ENCODE measurements at regions not wholly inside any gene's neighbourhood (a gene's known extent, or its start where the extent isn't known, plus 50 kb on each side); places are given as distances from the start of the nearest gene placed in this dataset.

DNA sequence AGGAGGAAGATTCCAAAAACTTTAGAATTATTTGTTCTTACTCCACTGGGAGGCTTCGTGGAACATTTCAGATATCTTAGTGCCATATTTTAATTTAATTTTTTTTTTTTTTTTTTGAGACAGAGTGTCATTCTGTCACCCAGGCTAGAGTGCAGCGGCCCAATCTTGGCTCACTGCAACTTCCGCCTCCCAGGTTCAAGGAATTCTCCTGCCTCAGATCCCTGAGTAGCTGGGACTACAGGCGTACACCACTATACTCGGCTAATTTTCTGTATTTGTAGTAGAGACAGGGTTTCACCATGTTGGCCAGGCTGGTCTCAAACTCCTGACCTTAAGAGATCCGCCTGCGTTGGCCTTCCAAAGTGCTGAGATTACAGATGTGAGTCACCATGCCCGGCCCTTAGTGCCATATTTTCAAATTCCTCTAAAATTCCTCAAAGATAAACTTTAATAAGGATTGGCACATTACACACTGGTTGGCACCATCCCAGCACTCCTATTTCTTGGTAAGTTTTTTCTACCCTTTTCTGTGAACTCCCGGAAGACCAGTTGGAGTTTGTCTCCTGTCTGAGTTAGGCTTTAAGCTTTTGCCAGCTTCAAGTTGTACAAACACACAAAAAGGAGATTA, 693.7 kb downstream of the MCTP2 start:
- no peak for DNase-seq

DNA sequence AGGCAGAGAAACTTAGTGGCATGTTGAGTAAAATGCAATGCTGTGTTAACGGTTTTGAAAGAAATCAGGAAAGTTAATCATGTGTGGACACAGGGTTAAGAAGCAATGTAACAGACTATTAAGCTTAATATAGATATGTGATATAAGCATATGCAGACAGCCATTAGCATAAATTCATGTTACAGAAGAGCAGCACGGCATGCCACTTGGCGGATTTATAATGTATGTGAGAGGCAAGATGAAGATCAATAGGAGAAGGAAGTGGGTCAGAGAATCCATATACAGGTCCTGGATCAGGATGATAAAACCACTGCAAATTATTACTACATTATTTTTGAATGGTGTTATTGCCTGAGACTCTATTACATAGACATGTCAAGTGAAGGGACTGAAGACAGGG, 694.3 kb downstream of the MCTP2 start:
- no peak for DNase-seq

DNA sequence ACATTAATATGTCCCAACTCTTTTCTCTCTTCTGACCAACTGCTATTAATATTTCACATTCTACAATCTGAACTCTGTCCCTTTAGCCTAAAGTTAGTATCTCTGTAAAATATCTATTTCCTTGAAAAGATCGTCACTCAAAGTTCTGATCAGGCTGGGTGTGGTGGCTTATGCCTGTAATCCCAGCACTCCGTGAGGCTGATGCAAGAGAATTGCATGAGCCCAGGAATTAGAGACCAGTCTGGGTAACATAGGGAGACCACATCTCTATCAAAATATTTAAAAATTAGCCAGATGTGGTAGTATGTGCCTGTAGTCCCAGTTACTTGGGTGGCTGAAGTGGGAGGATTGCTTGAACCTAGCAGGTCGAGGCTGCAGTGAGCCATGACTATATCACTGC, 695.6 kb downstream of the MCTP2 start:
- DNase-seq, result no peak

DNA sequence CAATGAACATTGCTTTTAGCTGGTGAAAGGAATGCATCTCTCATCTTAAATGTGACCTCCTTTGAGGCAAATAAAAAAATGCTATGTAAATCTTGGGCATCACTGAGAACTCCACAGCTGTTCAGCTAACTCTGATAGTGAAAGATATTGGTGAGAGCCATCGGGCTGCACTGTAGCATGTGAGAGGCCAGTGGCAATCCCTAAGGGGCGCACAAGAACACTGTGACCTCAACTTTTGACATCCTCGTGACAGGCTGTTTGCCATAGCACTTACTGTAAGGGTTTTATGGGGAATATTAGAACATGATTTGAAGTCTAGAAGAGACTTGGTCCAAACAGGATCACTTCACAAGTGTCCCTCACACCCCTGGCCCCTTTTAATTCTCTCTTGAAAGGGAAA, 697.9 kb downstream of the MCTP2 start:
- DNase-seq, result no peak

DNA sequence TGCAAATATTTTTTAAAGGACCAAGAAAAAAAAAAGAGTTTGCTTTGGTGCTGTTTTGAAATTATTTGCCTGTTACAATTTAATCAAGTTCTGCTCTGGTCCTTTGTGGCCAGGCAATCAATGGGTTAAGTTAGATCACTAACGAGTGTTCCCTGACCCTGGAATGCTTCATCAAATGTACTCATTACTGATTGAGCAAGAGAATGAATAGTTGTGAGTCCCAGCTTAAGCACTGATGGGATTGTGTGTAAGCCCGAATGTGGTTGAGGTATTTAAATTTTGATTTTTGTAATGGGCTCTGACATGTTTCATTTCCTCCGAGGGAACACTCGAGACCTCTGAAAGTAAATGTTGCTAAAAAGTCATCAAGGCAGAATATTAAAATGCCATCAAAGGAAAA, 699.1 kb downstream of the MCTP2 start:
- DNase-seq, result no peak

DNA sequence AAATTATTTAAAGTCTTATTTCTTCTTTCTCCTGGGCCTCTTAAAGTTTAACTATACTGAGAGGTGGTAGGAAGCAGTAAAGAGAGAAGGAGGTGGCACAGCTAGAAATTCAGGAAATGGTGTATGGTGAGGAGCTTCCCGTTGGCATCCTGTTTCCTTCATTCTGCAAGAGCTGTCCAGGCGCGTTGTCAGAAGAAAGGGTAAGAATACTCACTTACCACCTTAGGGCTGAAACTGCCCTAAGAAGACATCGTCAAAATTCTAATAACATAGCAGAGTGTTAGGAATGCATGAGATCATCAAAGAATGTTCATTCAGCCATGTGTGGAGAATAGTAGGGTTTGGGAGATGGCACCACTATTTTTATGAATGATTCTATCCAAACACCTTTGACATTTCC, 699.6 kb downstream of the MCTP2 start:
- no peak for DNase-seq

DNA sequence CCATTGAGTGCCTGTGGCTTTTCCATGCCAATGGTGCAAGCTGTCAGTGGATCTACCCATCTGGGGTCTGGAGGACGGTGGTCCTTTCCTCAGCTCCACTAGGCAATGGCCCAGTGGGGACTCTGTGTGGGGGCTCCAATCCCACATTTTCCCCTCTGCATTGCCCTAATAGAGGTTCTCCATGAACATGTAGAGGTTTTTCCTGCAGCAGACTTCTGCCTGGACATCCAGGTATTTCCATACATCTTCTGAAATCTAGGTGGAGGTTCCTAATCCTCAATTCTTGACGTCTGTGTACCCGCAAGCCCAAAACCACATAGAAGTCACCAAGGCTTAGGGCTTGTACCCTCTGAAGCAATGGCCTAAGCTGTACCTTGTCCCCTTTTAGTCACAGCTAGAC, 703.1 kb downstream of the MCTP2 start:
- DNase-seq, result no peak

DNA sequence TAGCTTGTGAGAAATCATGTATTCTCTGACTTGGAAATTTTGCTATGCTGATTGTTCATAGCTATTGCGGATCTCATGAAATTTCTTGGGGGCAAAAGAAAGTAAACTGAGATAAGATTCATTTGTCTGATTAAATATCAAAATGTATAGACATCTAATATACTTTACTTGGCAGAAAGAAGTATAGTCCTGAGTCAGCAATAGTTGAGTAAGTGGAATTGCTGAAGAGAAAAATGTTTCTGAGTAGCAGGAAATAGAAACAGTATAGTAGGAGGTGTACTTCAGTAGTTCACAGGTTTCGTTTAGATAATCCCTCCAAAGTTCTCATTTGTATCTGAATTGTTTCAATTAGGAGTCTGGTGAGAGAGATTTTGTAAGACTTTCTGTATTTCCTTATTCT, 705.9 kb downstream of the MCTP2 start:
- no peak for DNase-seq

DNA sequence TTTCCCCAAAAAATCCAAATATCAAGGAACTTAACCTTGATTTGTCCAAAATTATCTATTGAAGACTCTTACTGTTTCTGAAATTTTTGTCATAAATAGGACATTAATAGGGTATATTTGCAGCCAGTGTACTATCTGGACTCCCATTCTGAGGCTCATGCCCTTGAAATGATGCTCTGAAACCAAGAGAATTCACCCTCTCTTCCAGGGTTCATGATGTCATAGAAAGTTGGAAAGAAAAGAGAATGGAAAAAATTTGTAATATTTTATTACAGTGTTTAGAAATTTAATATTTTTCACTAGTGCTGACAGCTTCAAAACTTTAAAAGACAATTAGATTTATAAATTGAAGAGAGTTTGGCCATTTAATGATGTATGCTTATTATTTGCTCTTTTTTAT, 712.5 kb downstream of the MCTP2 start:
- no peak for DNase-seq

DNA sequence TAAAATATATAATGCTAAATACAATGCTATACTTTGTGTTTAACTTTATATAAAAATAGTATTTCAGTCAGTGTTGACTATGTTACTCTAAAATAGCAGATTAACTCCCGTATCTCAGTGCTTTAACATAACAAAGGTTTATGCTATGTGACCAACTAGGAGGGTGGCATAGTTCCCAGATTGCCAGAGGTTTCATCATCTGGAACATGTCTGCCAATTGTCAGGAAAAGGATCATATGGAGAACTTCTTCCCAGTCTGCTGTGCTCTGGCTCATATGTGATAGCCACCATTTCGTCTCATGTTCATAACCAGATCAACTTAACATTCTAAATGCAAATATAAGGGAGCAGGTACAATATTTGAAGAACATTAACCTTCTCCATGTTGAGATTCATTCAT, 720.2 kb downstream of the MCTP2 start:
- no peak for DNase-seq

DNA sequence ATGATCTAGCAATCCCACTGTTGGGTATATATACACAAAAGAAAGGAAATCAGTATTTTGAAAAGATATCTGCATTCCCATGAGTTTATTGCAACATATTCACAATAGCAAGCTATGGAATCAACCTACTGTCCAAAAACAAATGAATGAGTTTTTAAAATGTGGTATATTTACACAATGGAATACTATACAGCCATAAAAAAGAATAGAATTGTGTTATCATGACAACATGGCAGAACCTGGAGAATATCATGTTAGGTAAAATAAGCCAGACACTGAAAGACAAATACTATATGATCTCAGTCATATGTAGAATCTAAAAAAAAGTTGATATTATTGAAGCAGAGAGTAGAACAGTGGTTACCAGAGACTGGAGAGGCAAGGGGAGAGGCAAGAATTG, 732.6 kb downstream of the MCTP2 start:
- no peak for DNase-seq

DNA sequence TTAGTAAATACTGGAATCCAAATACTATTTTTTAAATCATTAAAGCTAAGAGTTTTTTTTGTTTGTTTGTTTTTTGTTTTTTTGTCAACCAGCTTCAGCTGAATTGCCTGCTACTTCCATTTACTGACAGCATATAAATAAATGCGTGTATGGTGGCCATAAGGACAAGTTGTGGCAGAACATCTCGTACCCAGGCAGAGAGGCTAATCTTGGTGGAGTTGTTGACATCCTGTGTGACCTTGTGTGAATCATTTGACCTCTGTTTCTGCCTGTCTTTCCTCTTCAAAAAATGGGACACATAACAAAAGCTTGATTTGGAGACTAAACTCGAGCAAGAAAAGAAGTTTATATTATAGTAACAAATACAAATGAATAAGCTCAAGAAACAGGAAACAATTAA, 734.2 kb downstream of the MCTP2 start:
- DNase-seq, result no peak

DNA sequence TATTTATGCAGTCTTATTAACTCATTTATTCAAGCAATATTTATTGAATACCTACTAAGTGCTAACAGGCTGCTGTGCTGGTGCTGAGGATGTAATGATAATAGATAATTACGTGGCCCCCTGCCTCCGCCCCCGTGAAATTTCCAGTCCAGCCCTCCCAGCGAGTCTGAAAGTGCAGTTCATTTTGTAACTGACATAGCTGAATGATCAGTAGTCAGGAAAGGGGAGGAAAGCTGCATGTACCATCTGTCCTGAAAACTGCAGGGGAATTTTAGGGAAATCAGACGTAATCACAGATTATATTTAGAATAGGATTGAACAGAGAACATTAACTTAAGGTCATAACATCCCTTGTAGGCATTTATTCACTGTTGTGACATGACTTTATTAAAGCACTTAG, 736.8 kb downstream of the MCTP2 start:
- DNase-seq, result no peak

DNA sequence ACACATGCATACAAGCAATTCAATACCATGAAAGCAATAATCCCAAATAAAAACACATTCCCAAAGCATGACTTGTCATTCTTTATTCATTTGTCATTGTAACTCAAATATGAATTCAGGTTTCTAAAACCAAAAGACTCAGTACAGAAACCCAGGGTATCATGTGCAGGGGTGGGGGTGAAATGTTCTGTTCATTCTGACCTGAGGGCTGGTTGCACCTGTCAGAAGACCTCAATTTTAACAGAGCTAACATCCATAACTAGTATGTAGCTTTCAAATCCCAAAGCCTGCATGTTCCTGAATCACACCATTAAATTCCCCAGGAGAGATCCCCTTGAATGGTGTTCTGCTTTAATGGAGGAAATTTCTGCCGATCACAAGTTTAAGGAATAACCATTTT, 738.7 kb downstream of the MCTP2 start:
- no peak for DNase-seq

DNA sequence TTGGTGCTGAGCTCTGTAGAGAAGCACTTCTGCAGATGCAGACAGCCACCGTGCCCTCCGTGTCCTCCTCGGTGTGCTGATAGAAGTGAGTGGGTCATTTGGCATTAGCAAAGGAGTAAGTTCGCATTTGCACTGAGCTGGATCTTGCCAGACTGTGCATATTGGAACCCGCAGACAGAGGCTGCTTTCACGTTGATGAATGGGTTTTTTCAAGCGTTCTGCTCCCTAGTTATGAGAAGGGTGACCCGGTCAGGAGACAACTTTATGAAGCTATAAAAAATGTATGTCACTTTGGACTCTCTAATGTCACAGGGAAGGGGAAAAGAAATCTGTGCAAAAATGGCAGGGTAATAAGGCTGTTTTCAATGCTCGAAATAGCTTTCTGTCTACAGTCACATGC, 739.4 kb downstream of the MCTP2 start:
- no peak for DNase-seq

DNA sequence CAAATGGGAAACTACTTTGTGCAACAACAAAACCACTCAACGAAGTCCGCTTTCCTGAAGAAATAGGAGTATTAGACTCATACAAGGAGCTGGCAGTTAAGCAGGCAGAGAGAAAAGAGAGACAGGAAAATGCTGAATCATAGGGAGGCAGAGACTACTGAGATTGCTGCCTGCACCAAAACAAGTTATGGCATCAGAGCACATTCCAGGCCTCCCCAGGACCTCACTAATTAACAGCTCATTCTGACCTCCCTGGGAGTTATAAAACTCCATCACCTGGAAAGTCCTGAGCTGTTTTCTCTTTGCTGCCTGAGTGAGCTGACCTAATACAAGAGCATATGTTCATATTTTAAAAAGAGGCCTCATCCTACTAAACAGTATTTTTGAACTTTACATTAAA, 741.0 kb downstream of the MCTP2 start:
- DNase-seq, result no peak

DNA sequence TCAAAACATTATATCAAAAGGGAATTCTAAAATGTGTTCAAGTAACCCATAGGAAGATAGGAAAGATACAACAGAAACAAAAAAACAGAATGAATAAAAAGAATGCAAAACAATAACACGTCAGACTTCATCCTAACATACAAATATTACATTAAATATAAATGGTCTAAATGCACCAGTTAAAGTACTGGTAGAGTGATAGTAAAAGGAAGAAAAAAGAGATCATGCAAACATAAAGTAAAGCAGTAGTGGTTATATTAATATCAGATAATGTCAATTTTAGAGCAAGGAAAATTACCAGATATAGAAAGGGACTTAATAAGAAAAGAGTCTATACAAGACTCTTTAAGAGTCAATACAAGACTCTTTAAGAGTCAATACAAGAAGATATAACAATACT, 755.7 kb downstream of the MCTP2 start:
- DNase-seq, result no peak

DNA sequence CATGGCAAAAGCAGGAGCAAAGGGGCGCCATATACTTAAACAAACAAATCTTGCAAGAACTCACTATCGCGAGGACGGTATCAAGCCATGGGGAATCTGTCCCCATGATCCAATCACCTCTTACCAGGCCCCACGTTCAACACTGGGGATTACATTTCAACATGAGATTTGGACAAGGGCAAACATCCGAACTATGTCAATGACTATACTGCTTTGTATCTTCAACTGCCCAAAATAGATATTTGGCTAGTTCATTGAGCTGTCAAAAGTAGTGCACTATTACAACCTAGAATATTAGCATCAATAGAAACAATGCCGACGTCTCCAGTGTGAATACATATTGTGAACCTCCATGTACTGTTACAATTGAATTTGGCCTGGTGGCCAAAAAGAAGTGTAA, 760.4 kb downstream of the MCTP2 start:
- DNase-seq, result no peak

DNA sequence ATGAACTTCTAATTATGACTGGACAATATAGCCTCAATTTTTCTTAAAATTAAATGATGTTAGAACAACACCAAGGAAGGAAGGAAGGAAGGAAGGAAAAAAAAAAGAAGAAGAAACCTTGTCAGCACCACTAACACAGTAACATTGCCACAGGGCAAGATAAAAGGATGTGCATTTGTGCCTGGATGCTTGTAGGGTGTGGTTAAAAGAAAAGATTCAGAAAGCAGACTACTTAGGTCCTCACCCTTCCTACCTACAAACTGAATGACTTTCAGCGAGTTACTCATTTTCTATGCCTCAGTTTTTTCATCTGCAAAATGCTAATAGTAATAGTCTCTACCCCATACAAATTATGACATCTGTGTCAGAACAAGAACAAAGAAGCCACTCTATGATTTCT, 778.3 kb downstream of the MCTP2 start:
- DNase-seq, result no peak

DNA sequence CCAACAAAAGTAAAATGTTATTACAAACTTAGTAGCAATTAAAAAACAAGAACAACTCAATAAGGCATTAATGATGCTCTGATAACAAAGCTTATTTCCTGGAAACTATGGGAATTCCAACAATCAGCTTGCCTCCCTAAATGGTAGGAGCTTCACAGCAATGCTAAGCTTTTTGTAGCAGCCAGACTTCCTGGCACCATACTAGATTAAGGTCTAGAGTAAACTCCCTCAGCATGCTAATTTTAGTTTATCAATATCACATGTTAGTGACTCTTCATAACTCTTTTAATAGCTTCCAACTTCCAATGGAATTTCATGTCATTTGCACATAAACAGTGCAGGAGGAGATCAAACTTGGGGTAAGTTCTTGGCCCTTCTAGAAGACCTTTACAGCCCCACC, 782.0 kb downstream of the MCTP2 start:
- DNase-seq, result no peak

DNA sequence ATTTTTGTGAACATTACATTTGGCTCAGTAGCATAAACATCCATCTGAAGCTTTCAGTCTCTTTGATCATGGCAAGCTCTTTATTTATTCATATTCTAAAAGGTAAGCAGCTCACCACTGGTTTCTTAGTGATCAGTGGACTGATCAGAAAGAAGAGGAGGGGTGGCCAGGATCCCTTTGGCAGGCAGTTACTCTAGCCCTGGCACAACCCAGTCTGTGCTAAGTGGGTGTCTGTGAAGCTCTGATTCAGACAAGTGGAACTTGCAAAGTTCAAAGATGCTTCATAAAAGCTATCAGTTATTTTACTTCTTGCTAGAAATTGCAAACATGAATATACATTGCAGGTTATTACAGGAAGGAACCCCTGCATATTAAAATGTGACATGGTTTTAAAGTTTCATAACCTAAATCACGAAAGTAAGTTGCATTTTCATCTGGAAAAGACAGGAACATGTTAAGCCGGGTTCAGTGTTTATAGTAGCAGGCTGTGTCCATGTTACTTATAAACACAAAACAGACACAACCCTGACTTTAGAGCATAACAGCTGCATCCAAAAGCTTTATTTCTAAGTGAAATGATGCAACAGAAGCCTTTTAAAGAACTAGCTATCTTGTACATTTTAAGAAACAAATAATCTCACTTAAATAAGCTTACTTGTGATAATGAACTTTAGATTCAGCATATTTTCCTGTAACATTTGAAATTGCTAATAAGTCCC, 785.3 kb downstream of the MCTP2 start:
- no peak for DNase-seq

DNA sequence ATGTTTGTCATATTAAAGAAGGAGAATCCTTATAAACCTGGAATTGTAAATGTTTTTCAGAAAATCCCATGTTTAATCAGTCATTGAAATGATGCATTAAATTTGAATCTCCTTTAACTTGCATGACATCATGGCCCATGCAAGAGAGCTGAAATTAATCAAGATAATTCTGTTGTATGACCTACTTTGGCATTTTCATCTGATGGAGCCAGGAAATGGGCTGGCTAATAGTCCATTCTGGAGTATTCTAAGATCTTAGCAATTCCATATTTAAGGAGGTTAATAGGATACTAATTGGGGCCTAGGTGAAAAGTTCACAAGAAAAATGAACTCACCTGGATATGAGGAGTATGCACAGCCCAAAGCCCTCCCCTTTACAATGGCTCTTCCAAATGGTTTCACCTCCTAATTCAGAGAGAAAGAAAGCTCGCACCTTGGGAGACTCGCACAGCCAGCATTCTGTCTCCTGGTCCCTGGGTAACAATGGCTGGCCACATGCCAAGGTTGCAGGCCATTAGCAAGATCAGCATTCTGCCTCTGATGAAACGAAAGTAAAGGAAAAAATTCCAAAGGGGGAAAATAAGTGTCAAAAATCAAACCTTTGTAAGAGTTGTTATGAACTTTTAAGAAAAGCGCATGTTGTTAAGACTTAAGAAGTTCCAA, 786.4 kb downstream of the MCTP2 start:
- DNase-seq, result no peak

DNA sequence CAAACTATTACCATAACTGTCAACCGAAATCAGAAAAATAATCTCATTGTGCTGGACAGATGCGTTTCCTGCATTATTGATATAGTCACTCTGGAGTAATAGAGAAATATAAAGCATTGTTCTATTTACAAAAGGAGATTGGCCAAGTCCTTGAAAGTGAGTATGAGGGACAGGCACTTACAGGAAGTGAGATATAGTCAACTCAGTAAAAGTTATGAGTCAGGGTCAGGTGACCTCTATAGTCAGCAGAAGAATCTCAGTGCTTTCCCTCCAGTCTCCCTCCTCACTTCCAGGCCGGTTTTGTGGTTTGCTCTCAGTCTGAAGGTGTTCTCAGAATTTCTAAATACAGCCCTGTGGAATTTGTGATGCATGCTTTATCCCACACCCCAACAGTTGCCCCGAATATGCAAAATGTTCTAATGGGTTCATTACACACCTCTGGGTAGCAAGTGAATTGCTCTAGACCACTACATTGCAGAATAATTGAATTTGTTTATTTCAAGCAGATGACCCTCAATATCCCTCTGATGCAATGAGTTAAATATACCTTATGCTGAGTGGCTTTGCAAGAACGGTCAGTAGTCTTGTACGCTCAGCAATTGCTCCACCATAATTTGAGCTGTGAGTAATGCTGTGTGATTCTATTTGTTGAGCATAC, 787.7 kb downstream of the MCTP2 start:
- no peak for DNase-seq

DNA sequence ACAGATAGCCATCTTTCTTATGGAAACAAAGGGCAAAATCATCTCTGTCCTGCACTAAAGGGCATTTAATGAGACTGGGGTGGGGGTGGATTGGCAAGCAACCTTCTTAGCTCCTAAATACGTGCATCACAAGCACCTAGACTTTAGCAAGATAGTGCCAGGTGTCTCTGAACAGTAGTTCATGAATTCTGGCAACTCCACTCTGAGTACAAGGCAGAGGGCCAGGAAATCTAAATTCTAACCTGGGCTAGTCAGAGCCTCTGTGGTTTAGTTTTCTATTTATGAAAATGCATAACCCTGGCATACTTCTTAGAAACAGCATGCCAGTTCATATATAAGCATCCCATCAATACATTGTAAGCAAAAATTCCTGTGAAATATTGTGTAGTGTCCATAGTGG, 788.5 kb downstream of the MCTP2 start:
- DNase-seq, result no peak
